SK-N-MC (cell line): ENCODE measurements at regions not wholly inside any gene's neighbourhood (a gene's known extent, or its start where the extent isn't known, plus 50 kb on each side); places are given as distances from the start of the nearest gene placed in this dataset.

Source experiments
- EZH2 ChIP-seq: fragments of 200-600 bp; sonication (generic); IDR thresholded peaks from one replicate; pipeline ENCODE4 v1.6.1; 2017; ENCODE audit warnings: antibody characterized with exemption
- POLR2AphosphoS5 ChIP-seq: IDR thresholded peaks from 2 replicates; pipeline ENCODE4 v1.6.1; 2012; ENCODE audit warnings: mild to moderate bottlenecking, low read depth, low read length, borderline replicate concordance

- TF ChIP-seq POLR2AphosphoS5 (no peak), EZH2 (no peak)
Measured at GRCh38 chr14:42929806-42930480, 1323.3 kb downstream of the LRFN5 start.
